OCI-LY3 (cell line): ENCODE measurements at regions not wholly inside any gene's neighbourhood (a gene's known extent, or its start where the extent isn't known, plus 50 kb on each side); places are given as distances from the start of the nearest gene placed in this dataset.

ENCODE experiments used
- CTCF ChIP-seq: fragments of 200-600, 300-600 bp; sonication (generic); IDR thresholded peaks from 2 replicates; pipeline ENCODE4 v1.5.1; 2014; ENCODE audit warnings: antibody characterized with exemption, low read length, low read depth
- EZH2phosphoT487 ChIP-seq: fragments of 200-600 bp; shearing (Covaris generic); IDR thresholded peaks from 2 replicates; pipeline ENCODE4 v1.6.1; 2018; ENCODE audit warnings: antibody characterized with exemption, mixed run types, low read depth

- TF ChIP-seq CTCF, result no peak
- TF ChIP-seq EZH2phosphoT487, result no peak
Observed at GRCh38 chr5:17383526-17383925, 114.5 kb upstream of the TAF11L2 start.
